SJCRH30 (cell line): ENCODE measurements at regions not wholly inside any gene's neighbourhood (a gene's known extent, or its start where the extent isn't known, plus 50 kb on each side); places are given as distances from the start of the nearest gene placed in this dataset.

ENCODE experiments used
- DNase-seq, 2 experiments: peaks; one replicate each; pipeline ENCODE4 v3.0.0-alpha.2; 2015 to 2020
- H3K27ac ChIP-seq: fragments of 250-450 bp; sonication (Bioruptor Pico); 2 replicates; pipeline ENCODE4 v1.5.1; 2020; ENCODE audit warnings: mild to moderate bottlenecking, moderate library complexity
- H3K27me3 ChIP-seq: fragments of 250-450 bp; sonication (Bioruptor Pico); 2 replicates; pipeline ENCODE4 v1.5.1; 2020; ENCODE audit warnings: mild to moderate bottlenecking, moderate library complexity
- H3K36me3 ChIP-seq: fragments of 250-450 bp; sonication (Bioruptor Pico); 2 replicates; pipeline ENCODE4 v1.5.1; 2020; ENCODE audit warnings: mild to moderate bottlenecking, moderate library complexity
- H3K4me1 ChIP-seq: fragments of 250-450 bp; sonication (Bioruptor Pico); 2 replicates; pipeline ENCODE4 v1.5.1; 2020; ENCODE audit warnings: mild to moderate bottlenecking, moderate library complexity
- H3K4me3 ChIP-seq: fragments of 250-450 bp; sonication (Bioruptor Pico); 2 replicates; pipeline ENCODE4 v1.5.1; 2020; ENCODE audit warnings: mild to moderate bottlenecking, moderate library complexity
- H3K9me3 ChIP-seq: fragments of 250-450 bp; sonication (Bioruptor Pico); replicated peaks from 2 replicates; pipeline ENCODE4 v1.5.1; 2020; ENCODE audit warnings: mild to moderate bottlenecking, moderate library complexity

- Histone ChIP-seq H3K4me3 (no peak overlapping the region), H3K4me1 (no peaks in the 10 kb centered on the region), H3K9me3 (no peaks in the 10 kb centered on the region), H3K36me3 (no peaks in the 10 kb centered on the region), H3K27me3 (peaks cover 17% of the 10 kb centered on the region), H3K27ac (no peak overlapping the region)
- no peak for DNase-seq
These were observed 146.0 kb upstream of the NAMPT start for GRCh38 chr7:106430535-106431455.

GRCh38 chr7:106430103-106430502 is 145.3 kb upstream of the NAMPT start:
- Histone ChIP-seq H3K4me3 (no peak overlapping the region), H3K4me1 (no peaks in the 10 kb centered on the region), H3K36me3 (no peaks in the 10 kb centered on the region), H3K9me3 (no peaks in the 10 kb centered on the region), H3K27ac (no peak overlapping the region), H3K27me3 (peaks cover 17% of the 10 kb centered on the region)
- DNase-seq: no peak

GRCh38 chr7:106426803-106427202 is 142.0 kb upstream of the NAMPT start:
- Histone ChIP-seq H3K27ac (no peak overlapping the region), H3K4me1 (peaks cover 16% of the 10 kb centered on the region), H3K4me3 (no peak overlapping the region), H3K9me3 (no peaks in the 10 kb centered on the region), H3K27me3 (peaks cover 10% of the 10 kb centered on the region), H3K36me3 (no peaks in the 10 kb centered on the region)
- DNase-seq: no peak

GRCh38 chr7:106425017-106425719 is 140.4 kb upstream of the NAMPT start:
- no peak overlapping the region for H3K27ac ChIP-seq
- peaks cover 7% of the 10 kb centered on the region for H3K27me3 ChIP-seq
- H3K4me3 ChIP-seq: no peak overlapping the region
- no peaks in the 10 kb centered on the region for H3K36me3 ChIP-seq
- peaks cover 16% of the 10 kb centered on the region for H3K4me1 ChIP-seq
- H3K9me3 ChIP-seq: no peaks in the 10 kb centered on the region
- DNase-seq: no peak

GRCh38 chr7:106424476-106425016 is 139.8 kb upstream of the NAMPT start:
- H3K36me3 ChIP-seq: no peaks in the 10 kb centered on the region
- peaks cover 4% of the 10 kb centered on the region for H3K27me3 ChIP-seq
- H3K4me3 ChIP-seq: no peak overlapping the region
- H3K4me1 ChIP-seq: peaks cover 16% of the 10 kb centered on the region
- no peaks in the 10 kb centered on the region for H3K9me3 ChIP-seq
- DNase-seq: no peak
- no peak overlapping the region for H3K27ac ChIP-seq

- H3K9me3 ChIP-seq: no peaks in the 10 kb centered on the region
- H3K27ac ChIP-seq: no peak overlapping the region
- H3K4me1 ChIP-seq: peaks cover 16% of the 10 kb centered on the region
- peak; percentile 13 to 65 for DNase-seq
- no peak overlapping the region for H3K4me3 ChIP-seq
- peaks cover 4% of the 10 kb centered on the region for H3K27me3 ChIP-seq
- H3K36me3 ChIP-seq: no peaks in the 10 kb centered on the region
These were observed 139.2 kb upstream of the NAMPT start for GRCh38 chr7:106423821-106424475.

GRCh38 chr7:106423111-106423510 is 138.3 kb upstream of the NAMPT start:
- no peaks in the 10 kb centered on the region for H3K36me3 ChIP-seq
- H3K4me3 ChIP-seq: no peak overlapping the region
- peak; percentile 41 to 71 for DNase-seq
- H3K27me3 ChIP-seq: peaks cover 4% of the 10 kb centered on the region
- no peak overlapping the region for H3K27ac ChIP-seq
- H3K4me1 ChIP-seq: peaks cover 16% of the 10 kb centered on the region
- no peaks in the 10 kb centered on the region for H3K9me3 ChIP-seq

GRCh38 chr7:106421181-106421762 is 136.5 kb upstream of the NAMPT start:
- Histone ChIP-seq H3K4me3 (no peak overlapping the region), H3K27ac (no peak overlapping the region), H3K36me3 (no peaks in the 10 kb centered on the region), H3K4me1 (peaks cover 16% of the 10 kb centered on the region), H3K9me3 (peaks cover 5% of the 10 kb centered on the region; the same call in 1 of the 2 replicates), H3K27me3 (no peaks in the 10 kb centered on the region; the same call in none of the 2 replicates)
- DNase-seq: peak in 1 of 2 experiments; percentile 24

GRCh38 chr7:106420736-106421135 is 136.0 kb upstream of the NAMPT start:
- Histone ChIP-seq H3K4me1 (peaks cover 16% of the 10 kb centered on the region), H3K9me3 (peaks cover 5% of the 10 kb centered on the region; the same call in 1 of the 2 replicates), H3K27me3 (no peaks in the 10 kb centered on the region; the same call in none of the 2 replicates), H3K4me3 (no peak overlapping the region), H3K27ac (no peak overlapping the region), H3K36me3 (no peaks in the 10 kb centered on the region)
- DNase-seq: no peak

GRCh38 chr7:106420210-106420609 is 135.4 kb upstream of the NAMPT start:
- Histone ChIP-seq H3K27ac (no peak overlapping the region), H3K4me3 (no peak overlapping the region), H3K4me1 (peaks cover 16% of the 10 kb centered on the region), H3K27me3 (no peaks in the 10 kb centered on the region; the same call in none of the 2 replicates), H3K36me3 (no peaks in the 10 kb centered on the region), H3K9me3 (peaks cover 5% of the 10 kb centered on the region; the same call in 1 of the 2 replicates)
- DNase-seq: no peak

GRCh38 chr7:106419455-106420182 is 134.8 kb upstream of the NAMPT start:
- Histone ChIP-seq H3K9me3 (peaks cover 5% of the 10 kb centered on the region; the same call in 1 of the 2 replicates), H3K27ac (no peak overlapping the region), H3K36me3 (no peaks in the 10 kb centered on the region), H3K4me1 (peaks cover 16% of the 10 kb centered on the region), H3K27me3 (no peaks in the 10 kb centered on the region; the same call in none of the 2 replicates), H3K4me3 (no peak overlapping the region)
- DNase-seq: no peak

- H3K27me3 ChIP-seq: no peaks in the 10 kb centered on the region; the same call in 1 of the 2 replicates
- no peak overlapping the region for H3K27ac ChIP-seq
- H3K36me3 ChIP-seq: no peaks in the 10 kb centered on the region
- H3K9me3 ChIP-seq: peaks cover 5% of the 10 kb centered on the region; the same call in 1 of the 2 replicates
- no peak for DNase-seq
- peaks cover 10% of the 10 kb centered on the region for H3K4me1 ChIP-seq
- no peak overlapping the region for H3K4me3 ChIP-seq
These were observed 133.7 kb upstream of the NAMPT start for GRCh38 chr7:106418526-106418925.

GRCh38 chr7:106418094-106418493 is 133.3 kb upstream of the NAMPT start:
- H3K36me3 ChIP-seq: no peaks in the 10 kb centered on the region
- no peak for DNase-seq
- peaks cover 5% of the 10 kb centered on the region; the same call in 1 of the 2 replicates for H3K9me3 ChIP-seq
- peaks cover 6% of the 10 kb centered on the region for H3K4me1 ChIP-seq
- no peak overlapping the region for H3K4me3 ChIP-seq
- no peak overlapping the region for H3K27ac ChIP-seq
- no peaks in the 10 kb centered on the region; the same call in 1 of the 2 replicates for H3K27me3 ChIP-seq
